ENCODE measurements at regions not wholly inside any gene's neighbourhood (a gene's known extent, or its start where the extent isn't known, plus 50 kb on each side); places are given as distances from the start of the nearest gene placed in this dataset.

- ChIA-PET POLR2A (no interaction called here), CTCF (no interaction called here)
- no peaks in the 10 kb centered on the region for H3K4me1 Mint-ChIP-seq (ENCODE audit: low read depth, unreplicated experiment)
- no peak overlapping the region for H3K27ac Mint-ChIP-seq (ENCODE audit: unreplicated experiment)
- H3K9me3 Mint-ChIP-seq (ENCODE audit: unreplicated experiment), result no peaks in the 10 kb centered on the region
- DNase-seq, result no peak
- Histone ChIP-seq H3K4me3 (ENCODE audit: low read depth, low read length) (no peak overlapping the region), H3K36me3 (ENCODE audit: control insufficient read depth, insufficient read depth, low read length) (no peaks in the 10 kb centered on the region), H3K27me3 (replicated peaks; ENCODE audit: control insufficient read depth, insufficient read depth, low read length) (no peaks in the 10 kb centered on the region), H3K9me3 (no peaks in the 10 kb centered on the region; the same call in 1 of the 2 replicates), H3K4me1 (no peaks in the 10 kb centered on the region)
- BruUV-seq (replicated peaks), result no TSS peak
- intact Hi-C loops (cut with micrococcal nuclease; ENCODE audit: unreplicated experiment), result no loop called here
- H3K36me3 Mint-ChIP-seq (ENCODE audit: insufficient read depth, unreplicated experiment), result no peaks in the 10 kb centered on the region
- peaks cover 11% of the 10 kb centered on the region for H3K27me3 Mint-ChIP-seq (ENCODE audit: insufficient read depth, unreplicated experiment)
- no peak overlapping the region for H3K4me3 Mint-ChIP-seq (ENCODE audit: unreplicated experiment)
- TF ChIP-seq CTCF (IDR thresholded peaks at IDR 0.05; ENCODE audit: insufficient read depth in 1 of 2, low read depth in 1 of 2, low read length in 1 of 2, severe bottlenecking in 1 of 2, unreplicated experiment in 1 of 2), result no peak
Observed at GRCh38 chr10:109723305-109723704, 200.0 kb downstream of the XPNPEP1 start.

GRCh38 chr10:109721453-109722064, 201.8 kb downstream of the XPNPEP1 start:
- BruUV-seq (replicated peaks), result no TSS peak
- DNase-seq, result no peak
- no peaks in the 10 kb centered on the region for H3K4me1 ChIP-seq
- H3K36me3 ChIP-seq (ENCODE audit: control insufficient read depth, insufficient read depth, low read length), result no peaks in the 10 kb centered on the region
- H3K9me3 ChIP-seq, result no peaks in the 10 kb centered on the region; the same call in 1 of the 2 replicates
- Mint-ChIP-seq H3K36me3 (ENCODE audit: insufficient read depth, unreplicated experiment) (no peaks in the 10 kb centered on the region), H3K27ac (ENCODE audit: unreplicated experiment) (no peak overlapping the region), H3K4me1 (ENCODE audit: low read depth, unreplicated experiment) (no peaks in the 10 kb centered on the region), H3K27me3 (ENCODE audit: insufficient read depth, unreplicated experiment) (peaks cover 15% of the 10 kb centered on the region), H3K9me3 (ENCODE audit: unreplicated experiment) (no peaks in the 10 kb centered on the region), H3K4me3 (ENCODE audit: unreplicated experiment) (no peak overlapping the region)
- ChIA-PET CTCF (no interaction called here), POLR2A (no interaction called here)
- intact Hi-C loops (cut with micrococcal nuclease; ENCODE audit: unreplicated experiment), result no loop called here
- no peaks in the 10 kb centered on the region for H3K27me3 ChIP-seq (replicated peaks; ENCODE audit: control insufficient read depth, insufficient read depth, low read length)
- TF ChIP-seq CTCF (IDR thresholded peaks at IDR 0.05; ENCODE audit: insufficient read depth in 1 of 2, low read depth in 1 of 2, low read length in 1 of 2, severe bottlenecking in 1 of 2, unreplicated experiment in 1 of 2), result no peak
- no peak overlapping the region for H3K4me3 ChIP-seq (ENCODE audit: low read depth, low read length)

GRCh38 chr10:109706026-109706560, 217.2 kb downstream of the XPNPEP1 start:
- H3K36me3 Mint-ChIP-seq (ENCODE audit: insufficient read depth, unreplicated experiment), result no peaks in the 10 kb centered on the region
- no peak for DNase-seq
- intact Hi-C loops (cut with micrococcal nuclease; ENCODE audit: unreplicated experiment), result no loop called here
- ChIA-PET CTCF (no interaction called here), POLR2A (no interaction called here)
- no peaks in the 10 kb centered on the region for H3K36me3 ChIP-seq (ENCODE audit: control insufficient read depth, insufficient read depth, low read length)
- no peak for TF ChIP-seq CTCF (IDR thresholded peaks at IDR 0.05; ENCODE audit: insufficient read depth in 1 of 2, low read depth in 1 of 2, low read length in 1 of 2, severe bottlenecking in 1 of 2, unreplicated experiment in 1 of 2)
- no peak overlapping the region for H3K4me3 ChIP-seq (ENCODE audit: low read depth, low read length)
- H3K4me3 Mint-ChIP-seq (ENCODE audit: unreplicated experiment), result no peak overlapping the region
- H3K4me1 ChIP-seq, result no peaks in the 10 kb centered on the region
- H3K4me1 Mint-ChIP-seq (ENCODE audit: low read depth, unreplicated experiment), result no peaks in the 10 kb centered on the region
- no peaks in the 10 kb centered on the region for H3K27me3 ChIP-seq (replicated peaks; ENCODE audit: control insufficient read depth, insufficient read depth, low read length)
- no TSS peak for BruUV-seq (replicated peaks)
- H3K27me3 Mint-ChIP-seq (ENCODE audit: insufficient read depth, unreplicated experiment), result peaks cover 2% of the 10 kb centered on the region
- no peaks in the 10 kb centered on the region for H3K9me3 ChIP-seq
- peaks cover 11% of the 10 kb centered on the region for H3K9me3 Mint-ChIP-seq (ENCODE audit: unreplicated experiment)
- H3K27ac Mint-ChIP-seq (ENCODE audit: unreplicated experiment), result no peak overlapping the region
